ENCODE measurements at regions not wholly inside any gene's neighbourhood (a gene's known extent, or its start where the extent isn't known, plus 50 kb on each side); places are given as distances from the start of the nearest gene placed in this dataset.

GRCh38 chr2:198452327-198452726 lies 647.9 kb downstream of the PLCL1 start:
- 53 to 63% (median 58%) methylated on average over 1 of the region's 1 CpG for WGBS, 4 donors
- no peaks in the 10 kb centered on the region for H3K4me1 ChIP-seq (replicated peaks in 1 of 2)
- TF ChIP-seq POLR2A (IDR thresholded peaks at IDR 0.05) (no peak), CTCF (IDR thresholded peaks at IDR 0.05) (no peak)

GRCh38 chr2:198448789-198449188 lies 644.4 kb downstream of the PLCL1 start:
- WGBS, 4 donors: 70 to 81% (median 74%) methylated on average over 1 of the region's 1 CpG
- intact Hi-C loops (cut with DNase I): no loop called here
- TF ChIP-seq POLR2A (IDR thresholded peaks at IDR 0.05): no peak
- no peak for TF ChIP-seq CTCF (IDR thresholded peaks at IDR 0.05)
- no peaks in the 10 kb centered on the region for H3K27me3 ChIP-seq
- H3K4me3 ChIP-seq: no peak overlapping the region
- no peaks in the 10 kb centered on the region for H3K9me3 ChIP-seq (replicated peaks in 1 of 3)
- DNase-seq: no peak
- H3K36me3 ChIP-seq (replicated peaks in 1 of 2): no peaks in the 10 kb centered on the region
- no peaks in the 10 kb centered on the region for H3K4me1 ChIP-seq (replicated peaks in 1 of 2)
- no peak overlapping the region for H3K27ac ChIP-seq

More at GRCh38 chr2:198452327-198452726, 647.9 kb downstream of the PLCL1 start:
- H3K36me3 ChIP-seq (replicated peaks in 1 of 2): no peaks in the 10 kb centered on the region
- no peak overlapping the region for H3K27ac ChIP-seq
- no peaks in the 10 kb centered on the region for H3K9me3 ChIP-seq (replicated peaks in 1 of 3)
- no peaks in the 10 kb centered on the region for H3K27me3 ChIP-seq
- intact Hi-C loops (cut with DNase I): no loop called here
- no peak overlapping the region for H3K4me3 ChIP-seq
- no peak for DNase-seq

- intact Hi-C loops (cut with DNase I): no loop called here
- Histone ChIP-seq H3K4me3 (no peak overlapping the region), H3K27me3 (no peaks in the 10 kb centered on the region), H3K27ac (no peak overlapping the region), H3K9me3 (replicated peaks in 1 of 3) (no peaks in the 10 kb centered on the region), H3K36me3 (replicated peaks in 1 of 2) (no peaks in the 10 kb centered on the region), H3K4me1 (replicated peaks in 1 of 2) (no peaks in the 10 kb centered on the region)
- TF ChIP-seq POLR2A (IDR thresholded peaks at IDR 0.05) (no peak), CTCF (IDR thresholded peaks at IDR 0.05) (no peak)
- no peak for DNase-seq
- 60 to 72% (median 61%) methylated on average over 2 of the region's 2 CpGs for WGBS, 4 donors
Observed at GRCh38 chr2:198444800-198445287, 640.5 kb downstream of the PLCL1 start.

GRCh38 chr2:198441901-198442300 lies 637.5 kb downstream of the PLCL1 start:
- Histone ChIP-seq H3K9me3 (replicated peaks in 1 of 3) (no peaks in the 10 kb centered on the region), H3K36me3 (replicated peaks in 1 of 2) (no peaks in the 10 kb centered on the region), H3K4me1 (replicated peaks in 1 of 2) (no peaks in the 10 kb centered on the region), H3K27ac (no peak overlapping the region), H3K27me3 (no peaks in the 10 kb centered on the region), H3K4me3 (no peak overlapping the region)
- DNase-seq: no peak
- no peak for TF ChIP-seq POLR2A (IDR thresholded peaks at IDR 0.05)
- no peak for TF ChIP-seq CTCF (IDR thresholded peaks at IDR 0.05)
- intact Hi-C loops (cut with DNase I): no loop called here
